ENCODE measurements at regions not wholly inside any gene's neighbourhood (a gene's known extent, or its start where the extent isn't known, plus 50 kb on each side); places are given as distances from the start of the nearest gene placed in this dataset.

- TF ChIP-seq CTCF (IDR thresholded peaks at IDR 0.05; ENCODE audit: low read depth, low read length), result no peak
- no peaks in the 10 kb centered on the region for H3K9me3 ChIP-seq (ENCODE audit: severe bottlenecking)
- no peak for DNase-seq
Measured at GRCh38 chr12:105911966-105912365, 226.8 kb downstream of the NUAK1 start.

GRCh38 chr12:105912882-105913678, 225.7 kb downstream of the NUAK1 start:
- no peak overlapping the region for H3K4me3 ChIP-seq (ENCODE audit: low read depth, low read length)
- no peaks in the 10 kb centered on the region for H3K27me3 ChIP-seq (ENCODE audit: insufficient read depth, low read depth, severe bottlenecking)
- no peak for DNase-seq
- H3K9me3 ChIP-seq (ENCODE audit: severe bottlenecking), result no peaks in the 10 kb centered on the region
- no peak overlapping the region for H3K27ac ChIP-seq
- no peaks in the 10 kb centered on the region for H3K36me3 ChIP-seq
- no peak for TF ChIP-seq CTCF (IDR thresholded peaks at IDR 0.05; ENCODE audit: low read depth, low read length)

More at GRCh38 chr12:105911966-105912365, 226.8 kb downstream of the NUAK1 start:
- H3K27me3 ChIP-seq (ENCODE audit: insufficient read depth, low read depth, severe bottlenecking), result no peaks in the 10 kb centered on the region
- no peaks in the 10 kb centered on the region for H3K36me3 ChIP-seq
- no peak overlapping the region for H3K4me3 ChIP-seq (ENCODE audit: low read depth, low read length)
- no peak overlapping the region for H3K27ac ChIP-seq

- no peaks in the 10 kb centered on the region for H3K27me3 ChIP-seq (ENCODE audit: insufficient read depth, low read depth, severe bottlenecking)
- no peak overlapping the region for H3K27ac ChIP-seq
- no peak for TF ChIP-seq CTCF (IDR thresholded peaks at IDR 0.05; ENCODE audit: low read depth, low read length)
- no peak for DNase-seq
- no peaks in the 10 kb centered on the region for H3K9me3 ChIP-seq (ENCODE audit: severe bottlenecking)
- no peak overlapping the region for H3K4me3 ChIP-seq (ENCODE audit: low read depth, low read length)
- H3K36me3 ChIP-seq, result no peaks in the 10 kb centered on the region
Measured at GRCh38 chr12:105915997-105916759, 222.6 kb downstream of the NUAK1 start.

- DNase-seq, result no peak
- TF ChIP-seq CTCF (IDR thresholded peaks at IDR 0.05; ENCODE audit: low read depth, low read length), result no peak
Measured at GRCh38 chr12:105916760-105917039, 222.1 kb downstream of the NUAK1 start.

GRCh38 chr12:105920161-105920684, 218.5 kb downstream of the NUAK1 start:
- DNase-seq, result no peak
- Histone ChIP-seq H3K9me3 (ENCODE audit: severe bottlenecking) (no peaks in the 10 kb centered on the region), H3K36me3 (no peaks in the 10 kb centered on the region), H3K27me3 (ENCODE audit: insufficient read depth, low read depth, severe bottlenecking) (no peaks in the 10 kb centered on the region), H3K27ac (no peak overlapping the region), H3K4me3 (ENCODE audit: low read depth, low read length) (no peak overlapping the region)
- TF ChIP-seq CTCF (IDR thresholded peaks at IDR 0.05; ENCODE audit: low read depth, low read length), result no peak

More at GRCh38 chr12:105916760-105917039, 222.1 kb downstream of the NUAK1 start:
- Histone ChIP-seq H3K9me3 (ENCODE audit: severe bottlenecking) (no peaks in the 10 kb centered on the region), H3K27me3 (ENCODE audit: insufficient read depth, low read depth, severe bottlenecking) (no peaks in the 10 kb centered on the region), H3K36me3 (no peaks in the 10 kb centered on the region), H3K27ac (no peak overlapping the region), H3K4me3 (ENCODE audit: low read depth, low read length) (no peak overlapping the region)

All from WERI-Rb-1 (cell line).